Esophagus muscularis mucosa (tissue), 4 donors: ENCODE measurements at regions not wholly inside any gene's neighbourhood (a gene's known extent, or its start where the extent isn't known, plus 50 kb on each side); places are given as distances from the start of the nearest gene placed in this dataset.

Experiments
- DNase-seq: peaks from one replicate; pipeline ENCODE4 v3.0.0-alpha.2; 2017; ENCODE audit errors: extremely low spot score
- H3K27ac ChIP-seq, 4 donors: fragments of 200-600 bp; sonication (generic); replicated peaks in 1 of 4; 1 replicate in 3 of 4; 2 replicates in 1 of 4; pipeline ENCODE4 v1.5.1; 2016 to 2019; ENCODE audit warnings: mild to moderate bottlenecking in 1 of 4
- H3K27me3 ChIP-seq, 4 donors: fragments of 200-600 bp; sonication (generic); one replicate each; pipeline versions ENCODE4 v1.5.1 to v1.6.0; 2016 to 2019
- H3K36me3 ChIP-seq, 4 donors: fragments of 200-600 bp; sonication (generic); one replicate each; pipeline ENCODE4 v1.5.1; 2016 to 2019
- H3K4me1 ChIP-seq, 4 donors: fragments of 200-600 bp; sonication (generic); one replicate each; pipeline ENCODE4 v1.5.1; 2016 to 2019
- H3K4me3 ChIP-seq, 4 donors: fragments of 200-600 bp; sonication (generic); 1 replicate in 2 of 4; 2 replicates in 2 of 4; pipeline ENCODE4 v1.5.1; 2016 to 2019; ENCODE audit warnings: mild to moderate bottlenecking in 4 of 4, moderate library complexity in 1 of 4
- H3K9me3 ChIP-seq, 4 donors: fragments of 200-600 bp; sonication (generic); 1 replicate in 3 of 4; 2 replicates in 1 of 4; pipeline ENCODE4 v1.5.1; 2016 to 2019
- EP300 ChIP-seq: sonication (generic); formaldehyde crosslinking; IDR thresholded peaks from one replicate; pipeline ENCODE4 v1.6.1; 2017; ENCODE audit warnings: antibody characterized with exemption
- POLR2A ChIP-seq: fragments of 450-650 bp; IDR thresholded peaks from one replicate; pipeline ENCODE4 v1.6.1; 2017; ENCODE audit warnings: antibody characterized with exemption, moderate library complexity, mild to moderate bottlenecking, low read depth
- POLR2AphosphoS5 ChIP-seq, 2 donors: sonication (generic); formaldehyde crosslinking; IDR thresholded peaks; one replicate each; pipeline ENCODE4 v1.6.1; 2017; ENCODE audit warnings: antibody characterized with exemption in 2 of 2
- WGBS: methylation state at CpG from one replicate; pipeline ENCODE4 v1.1.5; 2018; 5-methylcytosine and 5-hydroxymethylcytosine counted together
- intact Hi-C: fragments of 100-400 bp; cut with DNase I; formaldehyde crosslinking; loops from one replicate; pipeline ENCODE4 v1.15.1; 2023
- TF ChIP-seq, protein P1 (sequence below), 3 experiments: fragments of 200-600 bp in 2 of 3; fragments of 450-650 bp in 1 of 3; sonication (generic) in 2 of 3; IDR thresholded peaks; one replicate each; pipeline ENCODE4 v1.5.1; 2017 to 2019; ENCODE audit warnings: antibody characterized with exemption in 3 of 3, mild to moderate bottlenecking in 2 of 3, moderate library complexity in 1 of 3

DNA sequence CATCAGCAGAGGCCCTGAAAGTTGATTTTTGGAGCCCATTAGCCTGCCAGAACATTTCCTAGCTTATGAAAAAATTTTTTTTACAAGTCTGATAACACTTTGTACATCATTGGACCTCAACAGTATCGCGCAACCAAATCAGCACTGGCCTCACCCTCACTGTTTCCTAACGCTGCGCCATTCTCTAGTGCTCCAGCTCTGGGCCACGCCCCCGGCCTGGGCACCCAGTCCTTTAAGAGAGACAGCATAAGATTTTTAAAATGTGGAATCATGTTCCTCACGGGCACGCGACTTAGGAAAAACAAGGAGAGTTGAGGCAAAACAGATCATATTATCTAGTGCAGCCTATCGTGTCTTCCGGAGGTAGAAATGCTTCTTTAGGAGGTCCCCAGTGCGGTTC is 114.5 kb downstream of the BOD1 start:
- peak; percentile 85 for DNase-seq
- no peaks in the 10 kb centered on the region for H3K36me3 ChIP-seq
- H3K9me3 ChIP-seq = peaks cover 0 to 9% (median 7%) of the 10 kb centered on the region in 4 donors
- H3K4me3 ChIP-seq = no peak overlapping the region
- TF ChIP-seq POLR2A (no peak), POLR2AphosphoS5 (IDR thresholded peaks at IDR 0.05) (no peak), EP300 (no peak)
- TF ChIP-seq, protein P1, sequence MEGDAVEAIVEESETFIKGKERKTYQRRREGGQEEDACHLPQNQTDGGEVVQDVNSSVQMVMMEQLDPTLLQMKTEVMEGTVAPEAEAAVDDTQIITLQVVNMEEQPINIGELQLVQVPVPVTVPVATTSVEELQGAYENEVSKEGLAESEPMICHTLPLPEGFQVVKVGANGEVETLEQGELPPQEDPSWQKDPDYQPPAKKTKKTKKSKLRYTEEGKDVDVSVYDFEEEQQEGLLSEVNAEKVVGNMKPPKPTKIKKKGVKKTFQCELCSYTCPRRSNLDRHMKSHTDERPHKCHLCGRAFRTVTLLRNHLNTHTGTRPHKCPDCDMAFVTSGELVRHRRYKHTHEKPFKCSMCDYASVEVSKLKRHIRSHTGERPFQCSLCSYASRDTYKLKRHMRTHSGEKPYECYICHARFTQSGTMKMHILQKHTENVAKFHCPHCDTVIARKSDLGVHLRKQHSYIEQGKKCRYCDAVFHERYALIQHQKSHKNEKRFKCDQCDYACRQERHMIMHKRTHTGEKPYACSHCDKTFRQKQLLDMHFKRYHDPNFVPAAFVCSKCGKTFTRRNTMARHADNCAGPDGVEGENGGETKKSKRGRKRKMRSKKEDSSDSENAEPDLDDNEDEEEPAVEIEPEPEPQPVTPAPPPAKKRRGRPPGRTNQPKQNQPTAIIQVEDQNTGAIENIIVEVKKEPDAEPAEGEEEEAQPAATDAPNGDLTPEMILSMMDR (IDR thresholded peaks at IDR 0.05) = no peak
- intact Hi-C loops = loop anchor here (5.0 kb wide), 1 partner anchor 70 kb away; no protein-coding TSS in a partner anchor
- H3K27ac ChIP-seq = peak overlapping the region; percentile 87 to 92 (median 92)
- no peaks in the 10 kb centered on the region for H3K27me3 ChIP-seq
- H3K4me1 ChIP-seq = peaks cover 32 to 56% (median 51%) of the 10 kb centered on the region in 4 donors
- 94% methylated on average over 12 of the region's 12 CpGs for WGBS

DNA sequence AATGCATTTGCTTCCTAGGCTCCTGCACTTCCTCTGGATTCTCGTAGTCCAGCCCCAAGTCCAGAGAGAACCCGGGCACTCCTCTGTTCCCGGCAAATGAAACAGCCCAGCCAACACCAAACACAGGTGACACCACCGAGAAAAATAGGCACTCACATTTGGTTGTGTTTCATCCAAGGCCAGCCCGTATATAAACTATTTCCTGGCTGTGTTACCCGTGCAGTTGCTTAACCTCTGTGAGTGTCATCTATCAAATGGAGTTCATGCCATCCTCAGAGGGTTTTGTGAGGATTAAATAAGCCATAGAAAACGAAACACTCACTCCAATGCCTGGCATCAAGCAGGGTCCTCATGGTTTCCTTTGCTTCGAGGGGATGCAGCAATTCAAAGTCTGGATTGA is 115.2 kb downstream of the BOD1 start:
- Histone ChIP-seq H3K9me3 (peaks cover 0 to 8% (median 7%) of the 10 kb centered on the region in 4 donors), H3K4me1 (peaks cover 38 to 63% (median 57%) of the 10 kb centered on the region in 4 donors), H3K36me3 (no peaks in the 10 kb centered on the region), H3K27me3 (no peaks in the 10 kb centered on the region), H3K27ac (peak overlapping the region; percentile 87 to 92 (median 92)), H3K4me3 (no peak overlapping the region)
- peak; percentile 88 for DNase-seq
- TF ChIP-seq POLR2AphosphoS5 (IDR thresholded peaks at IDR 0.05) (peak in 1 of 2 donors; percentile 49), EP300 (no peak)
- intact Hi-C loops = loop anchor here (5.0 kb wide), 1 partner anchor 71 kb away; no protein-coding TSS in a partner anchor
- 45% methylated on average over 8 of the region's 8 CpGs for WGBS

DNA sequence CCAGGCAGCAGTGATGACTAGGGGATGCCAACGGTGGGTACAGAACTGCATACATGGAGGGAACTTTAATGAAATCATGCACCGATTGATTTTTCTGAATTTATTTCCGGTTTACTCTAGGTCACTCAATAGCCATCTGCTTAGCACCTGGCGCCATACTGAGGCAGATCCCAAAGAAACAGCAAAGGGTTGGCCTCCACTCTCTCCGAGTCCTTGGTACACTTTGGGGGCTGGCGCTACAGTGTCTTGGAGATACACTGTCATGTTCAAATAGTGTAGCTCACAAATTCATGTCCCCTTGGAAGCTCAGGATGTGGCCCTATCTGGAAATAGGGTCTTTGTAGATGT is 116.3 kb downstream of the BOD1 start:
- TF ChIP-seq, protein P1 (IDR thresholded peaks at IDR 0.05) = no peak
- TF ChIP-seq POLR2AphosphoS5 (IDR thresholded peaks at IDR 0.05) (no peak), EP300 (no peak), POLR2A (no peak)
- Histone ChIP-seq H3K4me1 (peaks cover 47 to 74% (median 68%) of the 10 kb centered on the region in 4 donors), H3K36me3 (no peaks in the 10 kb centered on the region), H3K27me3 (no peaks in the 10 kb centered on the region), H3K27ac (peak overlapping the region; percentile 87 to 92 (median 92)), H3K9me3 (no peaks in the 10 kb centered on the region), H3K4me3 (no peak overlapping the region)
- no peak for DNase-seq
- WGBS = 94% methylated on average over 6 of the region's 6 CpGs
- intact Hi-C loops = loop anchor here (5.0 kb wide), 1 partner anchor 72 kb away; no protein-coding TSS in a partner anchor

DNA sequence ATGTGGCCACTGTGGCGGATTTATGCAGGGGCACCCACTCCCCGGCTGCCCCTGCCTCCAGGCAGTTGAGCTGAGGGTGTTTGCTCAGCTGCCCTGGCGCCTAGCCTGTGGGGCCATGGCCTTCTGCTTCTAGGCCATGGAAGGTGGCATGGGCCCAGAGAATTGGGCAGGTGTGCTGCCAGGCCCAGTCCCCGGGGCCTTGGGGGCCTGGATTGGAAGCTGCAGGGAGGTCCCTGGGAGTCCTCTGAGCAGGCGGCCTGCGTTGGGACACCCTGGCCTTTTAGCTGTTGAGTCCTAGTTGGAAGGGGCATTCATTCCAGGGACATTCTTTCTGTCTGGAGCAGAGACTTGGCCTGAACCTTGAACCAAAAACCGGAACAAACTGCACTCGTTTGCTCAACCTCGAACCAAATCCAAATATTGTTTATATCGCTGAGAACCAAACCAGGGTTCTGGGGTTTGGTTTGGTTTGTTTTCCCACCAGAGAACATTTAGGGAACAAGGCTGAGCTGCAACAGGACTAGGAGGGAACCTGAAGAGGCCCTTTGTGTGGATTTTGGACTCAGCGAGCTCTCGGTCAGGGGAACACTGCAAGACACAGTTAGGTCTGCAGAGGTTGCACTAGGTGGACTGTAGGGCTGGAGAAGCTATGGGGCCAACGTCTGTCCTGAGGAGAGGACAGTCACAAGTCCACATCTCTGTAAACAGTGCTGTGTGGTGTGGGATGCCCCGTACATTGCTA is 116.8 kb downstream of the BOD1 start:
- 84% methylated on average over 14 of the region's 14 CpGs for WGBS
- TF ChIP-seq, protein P1 (IDR thresholded peaks at IDR 0.05) = no peak
- TF ChIP-seq POLR2A (no peak), EP300 (no peak), POLR2AphosphoS5 (IDR thresholded peaks at IDR 0.05) (no peak)
- Histone ChIP-seq H3K27ac (peak overlapping the region; percentile 87 to 92 (median 92)), H3K36me3 (no peaks in the 10 kb centered on the region), H3K9me3 (no peaks in the 10 kb centered on the region), H3K4me3 (no peak overlapping the region), H3K27me3 (no peaks in the 10 kb centered on the region), H3K4me1 (peaks cover 47 to 79% (median 74%) of the 10 kb centered on the region in 4 donors)
- DNase-seq = peak; percentile 90
- intact Hi-C loops = loop anchor here (5.0 kb wide), 2 partner anchors 73 to 177 kb away; no protein-coding TSS in a partner anchor

DNA sequence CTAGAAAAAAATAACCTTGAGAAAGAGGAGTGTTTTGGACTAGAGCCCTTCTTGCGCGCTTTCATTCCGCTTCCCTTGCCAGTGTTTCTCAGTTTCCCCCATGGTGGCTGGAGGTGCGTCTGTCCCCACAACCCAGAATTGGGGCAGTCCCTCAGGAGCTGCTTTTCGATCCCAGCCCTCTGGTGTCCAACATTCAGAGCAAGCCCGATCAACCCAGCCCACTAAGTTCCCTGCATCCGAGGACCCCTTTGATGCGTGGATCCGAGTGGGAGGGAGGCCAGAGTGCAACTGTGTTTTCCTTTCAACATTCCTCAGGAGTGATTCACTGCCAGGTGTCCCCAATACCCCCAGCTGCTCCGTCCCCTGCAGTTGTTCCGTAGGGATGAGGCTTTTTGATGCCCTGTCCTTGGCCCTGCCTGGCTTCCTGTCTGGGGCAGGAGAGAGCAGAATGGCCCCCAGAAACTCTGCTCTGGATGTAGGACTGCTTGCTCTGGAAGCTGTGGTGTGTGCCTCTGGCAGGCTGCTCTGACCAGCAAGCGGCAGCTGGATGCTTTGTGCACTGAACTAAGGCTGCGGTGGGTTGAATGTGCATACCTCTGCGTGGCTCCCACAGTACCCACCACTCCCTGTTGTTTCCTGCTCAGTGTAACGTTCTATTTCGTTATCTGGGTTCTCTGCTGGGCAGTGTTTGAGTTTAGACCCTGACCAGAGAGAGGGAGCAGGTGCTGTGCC is 117.5 kb downstream of the BOD1 start:
- H3K27me3 ChIP-seq = no peaks in the 10 kb centered on the region
- intact Hi-C loops = loop anchor here (5.0 kb wide), 1 partner anchor 177 kb away; no protein-coding TSS in a partner anchor
- 41% methylated on average over 16 of the region's 16 CpGs for WGBS
- peaks cover 47 to 86% (median 78%) of the 10 kb centered on the region in 4 donors for H3K4me1 ChIP-seq
- no peaks in the 10 kb centered on the region for H3K36me3 ChIP-seq
- H3K9me3 ChIP-seq = no peaks in the 10 kb centered on the region
- peak; percentile 87 for DNase-seq
- H3K4me3 ChIP-seq = peak overlapping the region in 1 of 4 donors; percentile 22
- H3K27ac ChIP-seq = peak overlapping the region; percentile 87 to 92 (median 92)
- TF ChIP-seq POLR2AphosphoS5 (IDR thresholded peaks at IDR 0.05) (no peak), POLR2A (no peak), EP300 (no peak)
- TF ChIP-seq, protein P1 (IDR thresholded peaks at IDR 0.05) = no peak
